Suprapubic skin (tissue), 4 donors: ENCODE measurements at regions not wholly inside any gene's neighbourhood (a gene's known extent, or its start where the extent isn't known, plus 50 kb on each side); places are given as distances from the start of the nearest gene placed in this dataset.

Experiments
- POLR2A ChIP-seq, 2 donors: fragments of 450-650 bp; IDR thresholded peaks; one replicate each; pipeline ENCODE4 v1.6.1; 2017; ENCODE audit warnings: antibody characterized with exemption in 2 of 2, mild to moderate bottlenecking in 2 of 2, moderate library complexity in 2 of 2
- POLR2AphosphoS5 ChIP-seq, 3 donors: sonication (generic); formaldehyde crosslinking; IDR thresholded peaks; one replicate each; pipeline ENCODE4 v1.6.1; 2017; ENCODE audit warnings: antibody characterized with exemption in 3 of 3
- TF ChIP-seq, protein P1 (sequence below), 2 donors: fragments of 200-600 bp in 1 of 2; fragments of 450-650 bp in 1 of 2; sonication (generic) in 1 of 2; IDR thresholded peaks; one replicate each; pipeline ENCODE4 v1.5.1; 2016 to 2019; ENCODE audit warnings: antibody characterized with exemption in 2 of 2, mild to moderate bottlenecking in 1 of 2, moderate library complexity in 1 of 2

DNA sequence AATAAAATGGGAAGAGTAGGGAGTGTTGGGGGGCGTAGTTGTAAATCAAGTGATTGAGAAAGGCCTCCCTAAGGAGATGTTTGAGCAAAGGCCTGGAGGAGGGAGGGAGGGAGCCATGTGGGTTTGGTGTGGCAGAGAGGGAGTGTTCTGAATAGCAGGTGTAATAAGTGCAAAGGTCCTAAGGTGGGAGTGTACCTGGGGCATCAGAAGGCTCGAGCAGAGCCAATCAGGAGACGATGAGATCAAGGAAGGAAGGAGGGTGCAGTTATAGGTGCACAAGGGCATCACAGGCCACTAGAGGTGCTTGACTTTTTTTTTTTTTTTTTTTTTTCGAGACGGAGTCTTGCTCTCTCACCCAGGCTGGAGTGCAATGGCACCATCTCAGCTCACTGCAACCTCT lies 77.9 kb upstream of the PLXNC1 start:
- TF ChIP-seq POLR2AphosphoS5 (IDR thresholded peaks at IDR 0.05), result no peak
- TF ChIP-seq POLR2A (IDR thresholded peaks at IDR 0.05), result no peak
- TF ChIP-seq, protein P1, sequence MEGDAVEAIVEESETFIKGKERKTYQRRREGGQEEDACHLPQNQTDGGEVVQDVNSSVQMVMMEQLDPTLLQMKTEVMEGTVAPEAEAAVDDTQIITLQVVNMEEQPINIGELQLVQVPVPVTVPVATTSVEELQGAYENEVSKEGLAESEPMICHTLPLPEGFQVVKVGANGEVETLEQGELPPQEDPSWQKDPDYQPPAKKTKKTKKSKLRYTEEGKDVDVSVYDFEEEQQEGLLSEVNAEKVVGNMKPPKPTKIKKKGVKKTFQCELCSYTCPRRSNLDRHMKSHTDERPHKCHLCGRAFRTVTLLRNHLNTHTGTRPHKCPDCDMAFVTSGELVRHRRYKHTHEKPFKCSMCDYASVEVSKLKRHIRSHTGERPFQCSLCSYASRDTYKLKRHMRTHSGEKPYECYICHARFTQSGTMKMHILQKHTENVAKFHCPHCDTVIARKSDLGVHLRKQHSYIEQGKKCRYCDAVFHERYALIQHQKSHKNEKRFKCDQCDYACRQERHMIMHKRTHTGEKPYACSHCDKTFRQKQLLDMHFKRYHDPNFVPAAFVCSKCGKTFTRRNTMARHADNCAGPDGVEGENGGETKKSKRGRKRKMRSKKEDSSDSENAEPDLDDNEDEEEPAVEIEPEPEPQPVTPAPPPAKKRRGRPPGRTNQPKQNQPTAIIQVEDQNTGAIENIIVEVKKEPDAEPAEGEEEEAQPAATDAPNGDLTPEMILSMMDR (IDR thresholded peaks at IDR 0.05), result no peak
